ENCODE measurements at regions not wholly inside any gene's neighbourhood (a gene's known extent, or its start where the extent isn't known, plus 50 kb on each side); places are given as distances from the start of the nearest gene placed in this dataset.

GRCh38 chr7:153398789-153399553 lies 639.4 kb downstream of the ACTR3B start:
- no peaks in the 10 kb centered on the region for H3K27me3 ChIP-seq (ENCODE audit: insufficient read depth, low read depth, low read length)
- H4K20me1 ChIP-seq (ENCODE audit: insufficient read depth) = no peaks in the 10 kb centered on the region
- no peak overlapping the region for H2AFZ ChIP-seq (ENCODE audit: low read depth, low read length)
- no peaks in the 10 kb centered on the region for H3K36me3 ChIP-seq (ENCODE audit: insufficient read depth, low read length)
- no peaks in the 10 kb centered on the region for H3K9me3 ChIP-seq (ENCODE audit: low read length)
- H3K9ac ChIP-seq (ENCODE audit: low read length) = no peak overlapping the region
- no peak for TF ChIP-seq CTCF (IDR thresholded peaks at IDR 0.05; ENCODE audit: poor library complexity, severe bottlenecking)
- no peak for TF ChIP-seq EP300 (conservative IDR thresholded peaks at IDR 0.05; ENCODE audit: poor library complexity, severe bottlenecking)
- TF ChIP-seq TAF1 (IDR thresholded peaks at IDR 0.05; ENCODE audit: low read depth) = no peak
- TF ChIP-seq SMC3 (conservative IDR thresholded peaks at IDR 0.05; ENCODE audit: poor library complexity) = no peak
- no peak for TF ChIP-seq RAD21 (conservative IDR thresholded peaks at IDR 0.05)
- no peaks in the 10 kb centered on the region for H3K79me2 ChIP-seq (replicated peaks; ENCODE audit: insufficient read depth, low read length)
- no peaks in the 10 kb centered on the region for H3K9me2 ChIP-seq (ENCODE audit: insufficient read depth, low read length)
- H3F3A ChIP-seq (ENCODE audit: insufficient read depth, low read length, poor library complexity, severe bottlenecking) = no peaks in the 10 kb centered on the region
- H3K27ac ChIP-seq (ENCODE audit: low read length) = no peak overlapping the region
- no peak overlapping the region for H3K4me3 ChIP-seq (ENCODE audit: low read length)
- no peak overlapping the region for H3K4me2 ChIP-seq (ENCODE audit: low read length)

GRCh38 chr7:153399554-153399940 lies 640.0 kb downstream of the ACTR3B start:
- no peaks in the 10 kb centered on the region for H3K36me3 ChIP-seq (ENCODE audit: insufficient read depth, low read length)
- no peak overlapping the region for H3K4me3 ChIP-seq (ENCODE audit: low read length)
- H3K9ac ChIP-seq (ENCODE audit: low read length) = no peak overlapping the region
- H3F3A ChIP-seq (ENCODE audit: insufficient read depth, low read length, poor library complexity, severe bottlenecking) = no peaks in the 10 kb centered on the region
- no peak overlapping the region for H2AFZ ChIP-seq (ENCODE audit: low read depth, low read length)
- H4K20me1 ChIP-seq (ENCODE audit: insufficient read depth) = no peaks in the 10 kb centered on the region
- no peak overlapping the region for H3K27ac ChIP-seq (ENCODE audit: low read length)
- H3K9me2 ChIP-seq (ENCODE audit: insufficient read depth, low read length) = no peaks in the 10 kb centered on the region
- TF ChIP-seq CTCF (IDR thresholded peaks at IDR 0.05; ENCODE audit: poor library complexity, severe bottlenecking) (no peak), TAF1 (IDR thresholded peaks at IDR 0.05; ENCODE audit: low read depth) (no peak), EP300 (conservative IDR thresholded peaks at IDR 0.05; ENCODE audit: poor library complexity, severe bottlenecking) (no peak), SMC3 (conservative IDR thresholded peaks at IDR 0.05; ENCODE audit: poor library complexity) (no peak)
- no peaks in the 10 kb centered on the region for H3K79me2 ChIP-seq (replicated peaks; ENCODE audit: insufficient read depth, low read length)
- no peaks in the 10 kb centered on the region for H3K9me3 ChIP-seq (ENCODE audit: low read length)
- H3K27me3 ChIP-seq (ENCODE audit: insufficient read depth, low read depth, low read length) = no peaks in the 10 kb centered on the region
- H3K4me2 ChIP-seq (ENCODE audit: low read length) = no peak overlapping the region

GRCh38 chr7:153400735-153401593 lies 641.4 kb downstream of the ACTR3B start:
- no peaks in the 10 kb centered on the region for H3K9me3 ChIP-seq (ENCODE audit: low read length)
- H3K27me3 ChIP-seq (ENCODE audit: insufficient read depth, low read depth, low read length) = no peaks in the 10 kb centered on the region
- no peak for TF ChIP-seq EZH2 (IDR thresholded peaks at IDR 0.05; ENCODE audit: borderline replicate concordance, insufficient read depth, low read length, poor library complexity, severe bottlenecking)
- H3K27ac ChIP-seq (ENCODE audit: low read length) = no peak overlapping the region
- no peaks in the 10 kb centered on the region for H3K36me3 ChIP-seq (ENCODE audit: insufficient read depth, low read length)
- no peak overlapping the region for H3K4me2 ChIP-seq (ENCODE audit: low read length)
- no peak overlapping the region for H3K9ac ChIP-seq (ENCODE audit: low read length)
- no peaks in the 10 kb centered on the region for H3F3A ChIP-seq (ENCODE audit: insufficient read depth, low read length, poor library complexity, severe bottlenecking)
- H4K20me1 ChIP-seq (ENCODE audit: insufficient read depth) = no peaks in the 10 kb centered on the region
- H3K4me3 ChIP-seq (ENCODE audit: low read length) = no peak overlapping the region
- no peaks in the 10 kb centered on the region for H3K79me2 ChIP-seq (replicated peaks; ENCODE audit: insufficient read depth, low read length)
- H2AFZ ChIP-seq (ENCODE audit: low read depth, low read length) = no peak overlapping the region
- H3K9me2 ChIP-seq (ENCODE audit: insufficient read depth, low read length) = no peaks in the 10 kb centered on the region
